CD4-positive, alpha-beta T cell treated with Interferon gamma for 1 hour (primary cell): ENCODE measurements at regions not wholly inside any gene's neighbourhood (a gene's known extent, or its start where the extent isn't known, plus 50 kb on each side); places are given as distances from the start of the nearest gene placed in this dataset.
A peak's percentile ranks its signal among the peaks of the same experiment; 100 is the strongest.
"Not testable (repeated sequence)": the region's sequence is repeated elsewhere in the genome, so short reads cannot be mapped to it uniquely, and the experiment has no call there.

Experiments
- DNase-seq: peaks from one replicate; pipeline ENCODE4 v3.0.0-alpha.2; 2020

- no peak for DNase-seq
Measured at GRCh38 chr5:168128111-168128510, 163.3 kb upstream of the WWC1 start.

GRCh38 chr5:168128557-168128956 is 162.9 kb upstream of the WWC1 start:
- DNase-seq: no peak

GRCh38 chr5:168131519-168131918 is 159.9 kb upstream of the WWC1 start:
- DNase-seq: no peak

GRCh38 chr5:168132241-168132641 is 159.2 kb upstream of the WWC1 start:
- no peak for DNase-seq

GRCh38 chr5:168135897-168136296 is 155.5 kb upstream of the WWC1 start:
- DNase-seq: no peak

GRCh38 chr5:168136340-168136739 is 155.1 kb upstream of the WWC1 start:
- no peak for DNase-seq

- DNase-seq: no peak
Measured at GRCh38 chr5:168137265-168137664, 154.2 kb upstream of the WWC1 start.

- DNase-seq: no peak
Measured at GRCh38 chr5:168140241-168140640, 151.2 kb upstream of the WWC1 start.

- no peak for DNase-seq
Measured at GRCh38 chr5:168142402-168142801, 149.0 kb upstream of the WWC1 start.

- not testable (repeated sequence) for DNase-seq
Measured at GRCh38 chr5:168143521-168143920, 147.9 kb upstream of the WWC1 start.

- DNase-seq: no peak
Measured at GRCh38 chr5:168147106-168147505, 144.3 kb upstream of the WWC1 start.

GRCh38 chr5:168147568-168148360 is 143.7 kb upstream of the WWC1 start:
- DNase-seq: no peak

- DNase-seq: no peak
Measured at GRCh38 chr5:168151041-168151440, 140.4 kb upstream of the WWC1 start.

- no peak for DNase-seq
Measured at GRCh38 chr5:168152660-168153059, 138.8 kb upstream of the WWC1 start.

GRCh38 chr5:168153263-168153875 is 138.1 kb upstream of the WWC1 start:
- DNase-seq: no peak

GRCh38 chr5:168153876-168154270 is 137.6 kb upstream of the WWC1 start:
- DNase-seq: no peak

- DNase-seq: no peak
Measured at GRCh38 chr5:168155585-168155984, 135.9 kb upstream of the WWC1 start.

- DNase-seq: no peak
Measured at GRCh38 chr5:168156170-168156569, 135.3 kb upstream of the WWC1 start.

GRCh38 chr5:168157141-168157540 is 134.3 kb upstream of the WWC1 start:
- no peak for DNase-seq

- DNase-seq: peak; percentile 59
Measured at GRCh38 chr5:168159425-168159824, 132.0 kb upstream of the WWC1 start.

GRCh38 chr5:168162464-168162863 is 129.0 kb upstream of the WWC1 start:
- DNase-seq: no peak

GRCh38 chr5:168163966-168164365 is 127.5 kb upstream of the WWC1 start:
- DNase-seq: no peak

- no peak for DNase-seq
Measured at GRCh38 chr5:168165221-168165914, 126.1 kb upstream of the WWC1 start.

GRCh38 chr5:168165977-168166376 is 125.5 kb upstream of the WWC1 start:
- no peak for DNase-seq
